Gastroesophageal sphincter (tissue), 4 donors: ENCODE measurements at regions not wholly inside any gene's neighbourhood (a gene's known extent, or its start where the extent isn't known, plus 50 kb on each side); places are given as distances from the start of the nearest gene placed in this dataset.

Experiments
- ATAC-seq: fragments of 150-250 bp; one replicate; pipeline ENCODE4 v1.9.1; 2016; ENCODE audit warnings: mild to moderate bottlenecking, moderate library complexity
- H3K27ac ChIP-seq, 4 donors: fragments of 200-600 bp; sonication (generic) in 3 of 4; 1 replicate in 3 of 4; 2 replicates in 1 of 4; pipeline ENCODE4 v1.5.1; 2016 to 2019
- H3K27me3 ChIP-seq: fragments of 200-600 bp; sonication (generic); one replicate; pipeline ENCODE4 v1.5.1; 2019
- H3K36me3 ChIP-seq, 2 donors: fragments of 200-600 bp; sonication (generic); one replicate each; pipeline ENCODE4 v1.5.1; 2019; ENCODE audit warnings: control low read depth in 1 of 2
- H3K4me1 ChIP-seq, 3 donors: fragments of 200-600 bp; sonication (generic); 1 replicate in 2 of 3; 2 replicates in 1 of 3; pipeline ENCODE4 v1.5.1; 2016 to 2019; ENCODE audit warnings: control low read depth in 2 of 3
- H3K4me3 ChIP-seq, 2 donors: fragments of 200-600 bp; sonication (generic); one replicate each; pipeline ENCODE4 v1.5.1; 2019; ENCODE audit warnings: mild to moderate bottlenecking in 1 of 2, moderate library complexity in 1 of 2
- H3K9me3 ChIP-seq, 3 donors: fragments of 200-600 bp; sonication (generic); one replicate each; pipeline ENCODE4 v1.5.1; 2017 to 2019; ENCODE audit warnings: control low read depth in 2 of 3
- EP300 ChIP-seq: sonication (generic); formaldehyde crosslinking; IDR thresholded peaks from one replicate; pipeline ENCODE4 v1.6.1; 2017; ENCODE audit warnings: antibody characterized with exemption, mild to moderate bottlenecking
- POLR2A ChIP-seq, 2 donors: fragments of 450-650 bp; IDR thresholded peaks; one replicate each; pipeline ENCODE4 v1.6.1; 2017; ENCODE audit warnings: antibody characterized with exemption in 2 of 2, mild to moderate bottlenecking in 2 of 2, moderate library complexity in 1 of 2
- POLR2AphosphoS5 ChIP-seq: sonication (generic); formaldehyde crosslinking; IDR thresholded peaks from one replicate; pipeline ENCODE4 v1.6.1; 2017; ENCODE audit warnings: antibody characterized with exemption
- WGBS, 2 donors: methylation state at CpG; one replicate each; pipeline ENCODE4 v1.1.5; 2018; ENCODE audit warnings: low coverage in 1 of 2; 5-methylcytosine and 5-hydroxymethylcytosine counted together
- TF ChIP-seq, protein P1 (sequence below), 4 experiments: fragments of 200-600 bp in 2 of 4; fragments of 450-650 bp in 2 of 4; sonication (generic) in 1 of 4; IDR thresholded peaks; one replicate each; pipeline ENCODE4 v1.5.1; 2017 to 2019; ENCODE audit warnings: antibody characterized with exemption in 4 of 4, mild to moderate bottlenecking in 2 of 4, moderate library complexity in 2 of 4

DNA sequence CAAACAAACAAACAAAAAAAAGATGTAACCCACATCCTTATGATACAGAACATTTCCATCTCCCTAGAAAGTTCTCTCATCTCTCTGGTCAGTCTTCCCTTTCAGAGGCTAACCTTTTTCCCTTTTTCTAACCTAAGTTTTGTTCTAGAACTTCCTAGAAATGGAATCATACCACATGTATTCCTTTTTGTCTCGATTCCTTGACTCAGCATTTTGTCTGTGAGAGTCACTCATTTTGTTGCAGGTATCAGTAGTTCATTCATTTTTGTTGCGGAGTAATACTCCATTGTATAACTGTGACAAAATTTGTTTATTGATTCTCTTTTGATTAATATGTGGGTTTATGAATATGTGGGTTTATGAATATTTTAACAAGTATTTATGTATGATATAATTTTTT is 400.0 kb upstream of the PDE4D start:
- no peak for ATAC-seq
- Histone ChIP-seq H3K27ac (no peak overlapping the region), H3K36me3 (no peaks in the 10 kb centered on the region), H3K9me3 (no peaks in the 10 kb centered on the region), H3K4me1 (peaks cover 0 to 11% (median 0%) of the 10 kb centered on the region in 3 donors), H3K4me3 (no peak overlapping the region), H3K27me3 (no peaks in the 10 kb centered on the region)
- WGBS, 2 donors = 95 to 97% methylated on average over 2 of the region's 2 CpGs
- TF ChIP-seq POLR2A (IDR thresholded peaks at IDR 0.05) = no peak
- no peak for TF ChIP-seq POLR2AphosphoS5
- TF ChIP-seq, protein P1, sequence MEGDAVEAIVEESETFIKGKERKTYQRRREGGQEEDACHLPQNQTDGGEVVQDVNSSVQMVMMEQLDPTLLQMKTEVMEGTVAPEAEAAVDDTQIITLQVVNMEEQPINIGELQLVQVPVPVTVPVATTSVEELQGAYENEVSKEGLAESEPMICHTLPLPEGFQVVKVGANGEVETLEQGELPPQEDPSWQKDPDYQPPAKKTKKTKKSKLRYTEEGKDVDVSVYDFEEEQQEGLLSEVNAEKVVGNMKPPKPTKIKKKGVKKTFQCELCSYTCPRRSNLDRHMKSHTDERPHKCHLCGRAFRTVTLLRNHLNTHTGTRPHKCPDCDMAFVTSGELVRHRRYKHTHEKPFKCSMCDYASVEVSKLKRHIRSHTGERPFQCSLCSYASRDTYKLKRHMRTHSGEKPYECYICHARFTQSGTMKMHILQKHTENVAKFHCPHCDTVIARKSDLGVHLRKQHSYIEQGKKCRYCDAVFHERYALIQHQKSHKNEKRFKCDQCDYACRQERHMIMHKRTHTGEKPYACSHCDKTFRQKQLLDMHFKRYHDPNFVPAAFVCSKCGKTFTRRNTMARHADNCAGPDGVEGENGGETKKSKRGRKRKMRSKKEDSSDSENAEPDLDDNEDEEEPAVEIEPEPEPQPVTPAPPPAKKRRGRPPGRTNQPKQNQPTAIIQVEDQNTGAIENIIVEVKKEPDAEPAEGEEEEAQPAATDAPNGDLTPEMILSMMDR (IDR thresholded peaks at IDR 0.05) = no peak
- no peak for TF ChIP-seq EP300

DNA sequence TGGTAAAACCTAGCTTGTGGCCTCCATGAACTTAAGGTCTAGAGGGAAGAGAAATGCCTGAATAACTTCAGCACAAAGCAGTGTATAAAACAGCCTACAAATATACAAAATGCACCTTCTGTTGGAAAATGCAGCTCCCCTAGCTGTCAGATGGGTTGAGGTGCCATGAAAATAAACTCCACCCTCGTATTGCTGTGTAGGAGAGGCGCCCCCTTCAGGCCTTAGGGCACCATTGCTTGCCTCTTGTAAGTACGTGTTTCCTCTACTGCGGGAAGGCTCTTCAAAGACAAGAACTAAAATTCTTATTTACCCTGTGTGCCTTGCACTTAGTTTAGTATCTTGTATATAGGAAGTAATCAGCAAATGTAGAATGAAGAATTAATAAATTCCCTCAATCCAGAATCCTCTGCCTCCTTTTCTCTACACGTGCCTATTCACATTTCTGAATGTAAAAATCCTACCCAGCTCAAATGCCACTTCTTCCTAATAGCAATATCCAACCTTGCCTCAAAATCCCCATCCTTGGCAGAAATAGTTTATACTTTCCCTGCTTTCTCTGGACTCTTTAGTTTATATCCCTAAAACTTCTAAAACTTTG is 393.7 kb upstream of the PDE4D start:
- Histone ChIP-seq H3K27ac (no peak overlapping the region), H3K4me3 (no peak overlapping the region), H3K9me3 (no peaks in the 10 kb centered on the region), H3K27me3 (no peaks in the 10 kb centered on the region), H3K4me1 (no peaks in the 10 kb centered on the region), H3K36me3 (no peaks in the 10 kb centered on the region)
- ATAC-seq = no peak
- TF ChIP-seq POLR2A (IDR thresholded peaks at IDR 0.05) (no peak), EP300 (no peak), POLR2AphosphoS5 (no peak)
- TF ChIP-seq, protein P1 (IDR thresholded peaks at IDR 0.05) = peak in 2 of 4 experiments; percentile 13 to 32
- 46 to 70% methylated on average over 5 of the region's 5 CpGs for WGBS, 2 donors

DNA sequence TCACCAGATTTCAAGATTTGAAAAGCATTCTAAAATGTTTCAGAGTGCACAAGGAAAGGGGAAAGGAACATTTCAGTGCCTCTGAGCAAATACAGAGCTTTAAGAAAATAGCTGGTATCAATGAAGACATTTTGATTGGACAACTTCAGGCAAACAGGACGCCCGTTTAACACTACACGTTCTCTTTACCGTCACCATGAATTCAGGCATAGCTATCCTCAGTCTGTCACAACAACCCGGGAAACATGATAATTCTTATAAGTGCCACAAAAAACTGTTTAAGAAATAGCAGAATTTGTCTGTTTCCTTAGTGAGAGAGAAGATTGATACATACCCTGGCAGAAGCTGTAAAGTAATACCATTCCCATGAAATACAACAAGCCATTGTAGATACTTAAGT is 392.4 kb upstream of the PDE4D start:
- Histone ChIP-seq H3K27ac (peak overlapping the region in 1 of 4 donors; percentile 43), H3K4me3 (no peak overlapping the region), H3K36me3 (no peaks in the 10 kb centered on the region), H3K4me1 (no peaks in the 10 kb centered on the region), H3K27me3 (no peaks in the 10 kb centered on the region), H3K9me3 (no peaks in the 10 kb centered on the region)
- TF ChIP-seq POLR2A (IDR thresholded peaks at IDR 0.05) (no peak), EP300 (no peak), POLR2AphosphoS5 (no peak)
- TF ChIP-seq, protein P1 (IDR thresholded peaks at IDR 0.05) = no peak
- WGBS, 2 donors = 69 to 90% methylated on average over 5 of the region's 5 CpGs
- ATAC-seq = no peak

- Histone ChIP-seq H3K36me3 (no peaks in the 10 kb centered on the region), H3K4me3 (no peak overlapping the region), H3K27me3 (no peaks in the 10 kb centered on the region), H3K9me3 (no peaks in the 10 kb centered on the region), H3K27ac (no peak overlapping the region), H3K4me1 (no peaks in the 10 kb centered on the region)
- no peak for TF ChIP-seq POLR2A (IDR thresholded peaks at IDR 0.05)
- TF ChIP-seq, protein P1 (IDR thresholded peaks at IDR 0.05) = no peak
- TF ChIP-seq POLR2AphosphoS5 = no peak
- no peak for TF ChIP-seq EP300
- 74 to 83% methylated on average over 4 of the region's 4 CpGs for WGBS, 2 donors
- no peak for ATAC-seq
These were observed 387.4 kb upstream of the PDE4D start for GRCh38 chr5:60280943-60281342.

DNA sequence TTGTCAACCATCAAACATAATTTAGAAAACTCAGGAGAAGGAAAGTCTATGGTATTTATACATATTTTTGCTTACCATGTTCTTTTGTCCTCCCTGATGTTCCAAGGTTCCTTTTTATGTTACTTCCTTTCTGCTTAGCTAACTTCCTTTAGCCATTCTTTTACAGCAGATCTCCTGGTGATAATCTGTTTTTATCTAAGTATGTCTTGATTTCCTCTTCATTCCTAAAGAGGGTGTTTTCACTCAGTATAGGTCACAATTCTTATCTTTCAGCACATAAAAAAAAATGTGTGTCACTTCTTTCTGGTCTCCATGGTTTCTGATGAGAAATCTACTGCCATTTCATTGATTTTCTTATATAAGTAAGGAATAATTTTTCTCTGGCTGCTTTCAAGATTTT is 384.4 kb upstream of the PDE4D start:
- H3K9me3 ChIP-seq = no peaks in the 10 kb centered on the region

More for the DNA sequence above, 384.4 kb upstream of the PDE4D start:
- Histone ChIP-seq H3K36me3 (no peaks in the 10 kb centered on the region), H3K4me1 (peaks cover 0 to 17% (median 0%) of the 10 kb centered on the region in 3 donors), H3K27me3 (no peaks in the 10 kb centered on the region), H3K4me3 (no peak overlapping the region), H3K27ac (no peak overlapping the region)
- TF ChIP-seq EP300 (no peak), POLR2AphosphoS5 (no peak), POLR2A (IDR thresholded peaks at IDR 0.05) (no peak)
- TF ChIP-seq, protein P1 (IDR thresholded peaks at IDR 0.05) = no peak
- ATAC-seq = no peak
